T-helper 2 cell treated with Interferon-gamma antibody and Interleukin-4, amounts not matched to agents 5 μg/mL and 100 μg/mL, for 36 hours (primary cell): ENCODE measurements at regions not wholly inside any gene's neighbourhood (a gene's known extent, or its start where the extent isn't known, plus 50 kb on each side); places are given as distances from the start of the nearest gene placed in this dataset.

Experiments
- DNase-seq: peaks from one replicate; pipeline ENCODE4 v3.0.0; 2021; ENCODE audit warnings: low spot score
- H3K27ac Mint-ChIP-seq: one replicate; pipeline ENCODE4 v1.8.0; 2021; ENCODE audit warnings: mild to moderate bottlenecking, mixed read lengths
- H3K27me3 Mint-ChIP-seq: one replicate; pipeline ENCODE4 v1.8.0; 2021; ENCODE audit warnings: low read depth, mixed read lengths
- H3K36me3 Mint-ChIP-seq: one replicate; pipeline ENCODE4 v1.8.0; 2021; ENCODE audit warnings: low read depth, mixed read lengths
- H3K4me1 Mint-ChIP-seq: one replicate; pipeline ENCODE4 v1.8.0; 2021; ENCODE audit warnings: low read depth, mixed read lengths
- H3K4me3 Mint-ChIP-seq: one replicate; pipeline ENCODE4 v1.8.0; 2022; ENCODE audit warnings: mild to moderate bottlenecking, moderate library complexity, mixed read lengths
- H3K9me3 Mint-ChIP-seq: one replicate; pipeline ENCODE4 v1.8.0; 2021; ENCODE audit warnings: mixed read lengths

DNA sequence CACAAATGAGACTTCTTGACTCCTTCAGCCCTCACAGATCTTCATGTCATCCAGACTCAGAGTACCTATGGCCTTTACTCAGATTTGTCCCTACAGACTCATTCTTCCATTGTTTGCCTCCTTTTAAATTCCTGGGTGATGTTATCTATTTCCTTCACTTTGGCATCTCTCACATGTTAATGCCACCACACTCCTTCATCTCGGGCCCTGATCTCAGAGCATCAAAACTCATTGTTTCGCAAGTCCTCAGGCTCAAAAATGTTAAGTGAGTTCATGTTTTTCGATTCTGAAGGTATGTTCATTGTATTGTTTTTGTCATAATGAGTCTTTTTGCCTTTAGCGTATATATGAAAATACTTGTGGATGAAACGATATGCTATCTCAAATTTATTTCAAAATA lies 62.3 kb upstream of the AHR start:
- H3K9me3 Mint-ChIP-seq, result peaks cover 6% of the 10 kb centered on the region
- H3K4me3 Mint-ChIP-seq, result no peak overlapping the region
- peak overlapping the region; percentile 49 for H3K27ac Mint-ChIP-seq
- H3K4me1 Mint-ChIP-seq, result peaks cover 32% of the 10 kb centered on the region
- H3K36me3 Mint-ChIP-seq, result peaks cover 10% of the 10 kb centered on the region
- no peaks in the 10 kb centered on the region for H3K27me3 Mint-ChIP-seq
- no peak for DNase-seq

DNA sequence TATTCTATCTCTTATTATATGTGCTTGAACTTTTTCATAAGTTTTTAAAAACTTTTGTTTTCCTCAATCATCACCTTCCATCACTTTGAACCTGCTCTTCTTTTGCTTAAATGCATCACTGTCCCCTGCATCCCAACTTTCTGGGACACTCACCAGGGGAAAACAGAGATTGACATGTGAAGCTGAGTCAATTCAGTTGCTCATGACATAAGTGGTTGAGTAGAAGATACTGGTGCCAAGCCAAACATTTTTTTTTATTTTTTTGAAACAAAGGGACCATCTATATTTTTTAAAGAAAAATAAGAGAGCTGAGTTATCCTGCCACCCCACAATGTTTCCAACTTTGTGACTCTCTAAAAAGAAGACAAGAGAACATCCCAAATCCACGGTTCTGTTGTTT lies 61.8 kb upstream of the AHR start:
- peaks cover 6% of the 10 kb centered on the region for H3K9me3 Mint-ChIP-seq
- no peak for DNase-seq
- no peak overlapping the region for H3K27ac Mint-ChIP-seq
- H3K27me3 Mint-ChIP-seq, result no peaks in the 10 kb centered on the region
- H3K36me3 Mint-ChIP-seq, result peaks cover 9% of the 10 kb centered on the region
- peaks cover 32% of the 10 kb centered on the region for H3K4me1 Mint-ChIP-seq
- H3K4me3 Mint-ChIP-seq, result no peak overlapping the region

DNA sequence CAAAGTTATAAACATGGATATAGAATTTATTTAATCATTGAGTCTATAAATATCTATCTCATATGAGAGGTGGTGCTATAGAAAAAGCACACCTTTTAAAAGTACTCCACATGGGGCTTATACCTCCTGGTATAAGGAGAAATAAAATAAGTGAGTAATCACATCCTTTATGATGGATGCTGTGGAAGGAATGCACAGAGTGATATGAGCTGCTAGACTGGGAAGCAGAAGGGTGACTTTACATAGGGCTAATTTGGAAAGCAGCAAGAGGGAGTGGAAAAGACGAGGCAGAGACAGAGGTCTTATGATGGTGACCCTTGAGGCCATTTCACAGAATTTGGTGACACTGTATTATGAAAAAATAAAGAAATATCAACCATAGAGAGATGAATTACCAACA lies 59.4 kb upstream of the AHR start:
- no peaks in the 10 kb centered on the region for H3K27me3 Mint-ChIP-seq
- no peak overlapping the region for H3K4me3 Mint-ChIP-seq

DNA sequence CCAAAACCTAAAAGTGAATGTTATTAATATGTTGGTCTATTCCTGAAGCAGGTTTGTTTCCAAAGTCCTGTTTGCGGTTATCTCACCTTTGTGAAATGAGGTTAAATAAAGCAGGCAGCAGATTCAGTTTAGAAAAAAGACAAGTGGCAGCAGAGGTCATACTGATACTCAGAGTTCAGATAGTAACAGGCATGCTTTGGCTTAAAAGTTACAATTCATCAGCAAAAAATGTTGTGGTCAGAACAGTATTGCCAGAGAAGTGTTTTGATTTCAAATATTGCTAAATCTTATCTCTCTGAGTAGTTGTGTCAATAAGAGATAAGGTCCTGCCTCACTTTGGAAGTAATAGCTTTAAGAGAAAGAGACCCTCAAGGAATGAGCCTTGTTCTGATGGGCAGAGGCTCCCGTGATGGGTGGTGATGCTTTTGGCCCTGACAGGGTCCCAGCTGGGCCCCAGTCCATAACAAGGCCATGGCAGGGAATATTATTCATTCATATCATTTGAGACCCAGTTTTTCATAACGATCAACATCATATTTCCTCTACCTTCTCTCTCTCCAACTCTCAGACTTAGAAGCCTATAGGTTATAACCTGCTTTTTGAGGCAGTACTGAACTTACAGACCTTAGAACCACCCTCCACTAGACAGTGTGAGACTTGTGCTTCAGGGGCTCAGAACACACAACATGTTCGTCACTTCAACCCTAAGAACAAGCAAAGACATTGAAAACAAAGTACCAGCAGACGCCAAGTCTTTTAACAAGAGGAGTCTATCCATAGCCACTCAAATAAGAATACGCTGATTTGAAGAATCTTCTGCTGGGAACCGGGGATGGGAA lies 58.5 kb upstream of the AHR start:
- H3K9me3 Mint-ChIP-seq, result peaks cover 6% of the 10 kb centered on the region
- H3K27me3 Mint-ChIP-seq, result no peaks in the 10 kb centered on the region
- H3K36me3 Mint-ChIP-seq, result peaks cover 6% of the 10 kb centered on the region
- no peak overlapping the region for H3K27ac Mint-ChIP-seq
- peaks cover 12% of the 10 kb centered on the region for H3K4me1 Mint-ChIP-seq
- DNase-seq, result no peak
- no peak overlapping the region for H3K4me3 Mint-ChIP-seq

More for the DNA sequence above, 59.4 kb upstream of the AHR start:
- Mint-ChIP-seq H3K9me3 (peaks cover 6% of the 10 kb centered on the region), H3K27ac (no peak overlapping the region), H3K36me3 (peaks cover 6% of the 10 kb centered on the region), H3K4me1 (peaks cover 19% of the 10 kb centered on the region)
- no peak for DNase-seq

DNA sequence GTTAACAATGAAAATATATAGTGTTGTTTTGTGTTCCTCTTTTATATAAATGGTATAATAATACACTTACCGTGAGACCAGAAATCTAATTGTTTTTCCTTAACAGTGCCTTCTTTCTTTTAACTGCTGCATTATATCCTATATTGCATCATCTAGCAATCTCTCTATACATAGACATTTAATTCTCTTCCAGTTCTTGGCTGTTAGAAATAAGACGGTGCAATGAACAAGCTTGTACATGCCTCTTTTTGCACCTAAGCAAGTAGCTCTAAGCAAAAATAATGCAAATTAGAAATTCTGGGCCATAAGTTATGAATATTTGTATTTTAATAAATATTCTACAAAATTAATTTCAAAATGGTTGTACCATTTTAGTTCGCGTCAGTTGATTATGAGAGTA lies 55.9 kb upstream of the AHR start:
- no peak for DNase-seq
- H3K4me1 Mint-ChIP-seq, result peaks cover 2% of the 10 kb centered on the region
- H3K9me3 Mint-ChIP-seq, result peaks cover 4% of the 10 kb centered on the region
- no peak overlapping the region for H3K4me3 Mint-ChIP-seq
- H3K27ac Mint-ChIP-seq, result no peak overlapping the region
- no peaks in the 10 kb centered on the region for H3K36me3 Mint-ChIP-seq
- no peaks in the 10 kb centered on the region for H3K27me3 Mint-ChIP-seq

DNA sequence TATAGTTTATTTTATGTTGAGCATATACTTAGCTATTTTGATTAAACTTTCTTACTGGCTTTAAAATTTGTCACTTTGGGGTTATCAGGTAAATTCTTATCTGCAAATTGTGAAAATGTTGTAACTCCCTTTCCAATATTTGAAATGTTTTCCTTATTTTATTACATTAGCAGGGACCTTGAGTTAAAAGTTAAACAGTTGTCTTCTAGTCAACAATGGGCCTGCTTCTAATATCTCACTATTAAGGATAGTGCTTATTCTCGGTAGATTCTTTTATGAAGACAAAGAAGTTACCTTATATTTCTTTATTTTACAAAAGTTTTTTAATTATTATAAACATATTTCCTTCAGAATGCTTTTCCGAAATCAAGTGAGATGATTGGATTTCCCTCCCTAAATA lies 53.7 kb upstream of the AHR start:
- Mint-ChIP-seq H3K27me3 (no peaks in the 10 kb centered on the region), H3K27ac (no peak overlapping the region), H3K4me1 (peaks cover 6% of the 10 kb centered on the region), H3K9me3 (peaks cover 4% of the 10 kb centered on the region), H3K4me3 (no peak overlapping the region), H3K36me3 (no peaks in the 10 kb centered on the region)
- DNase-seq, result no peak

DNA sequence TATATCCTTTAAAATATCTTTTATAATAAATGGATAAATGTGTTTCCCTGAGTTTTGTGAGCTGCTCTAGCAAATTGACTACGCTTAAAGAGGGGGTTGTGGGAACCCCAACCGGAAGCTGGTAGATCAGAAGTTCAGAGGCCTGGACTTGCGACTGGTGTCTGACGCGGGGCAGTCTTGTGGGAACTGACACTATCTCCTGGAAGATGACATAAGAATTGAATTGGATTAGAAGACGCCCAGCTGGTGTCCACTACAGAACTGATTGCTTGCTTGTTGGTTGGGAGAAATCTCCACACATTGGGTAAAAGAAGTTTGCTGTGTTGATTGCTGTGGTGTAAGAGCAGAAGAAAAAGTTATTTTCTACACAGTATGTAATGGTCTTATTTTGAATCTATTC lies 51.1 kb upstream of the AHR start:
- H3K9me3 Mint-ChIP-seq, result peaks cover 7% of the 10 kb centered on the region
- DNase-seq, result no peak

DNA sequence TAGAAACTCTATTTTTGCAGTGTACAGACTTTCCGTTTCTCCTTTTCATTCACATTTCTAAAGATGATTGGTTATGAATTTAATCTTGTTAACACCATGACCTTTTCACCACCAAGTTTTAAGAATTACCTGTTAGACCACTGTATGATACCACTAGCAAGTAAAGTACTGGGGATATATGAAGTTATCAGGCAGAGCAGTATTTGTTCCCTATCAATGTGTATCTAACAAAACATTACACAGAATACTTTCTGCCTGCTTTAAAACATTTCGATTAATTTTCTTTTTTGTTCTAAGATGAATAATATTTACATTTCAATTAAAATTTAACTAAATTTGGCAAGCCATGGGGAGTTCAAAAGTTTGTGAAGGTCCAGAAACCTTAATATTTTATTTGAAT lies 49.9 kb upstream of the AHR start:
- H3K4me1 Mint-ChIP-seq, result peaks cover 16% of the 10 kb centered on the region
- DNase-seq, result no peak
- no peaks in the 10 kb centered on the region for H3K27me3 Mint-ChIP-seq
- no peak overlapping the region for H3K27ac Mint-ChIP-seq
- peaks cover 10% of the 10 kb centered on the region for H3K9me3 Mint-ChIP-seq
- H3K4me3 Mint-ChIP-seq, result no peak overlapping the region
- peaks cover 2% of the 10 kb centered on the region for H3K36me3 Mint-ChIP-seq

More for the DNA sequence above, 51.1 kb upstream of the AHR start:
- peaks cover 16% of the 10 kb centered on the region for H3K4me1 Mint-ChIP-seq
- H3K36me3 Mint-ChIP-seq, result peaks cover 2% of the 10 kb centered on the region
- H3K27ac Mint-ChIP-seq, result no peak overlapping the region
- H3K27me3 Mint-ChIP-seq, result no peaks in the 10 kb centered on the region
- H3K4me3 Mint-ChIP-seq, result no peak overlapping the region
